ENCODE measurements at regions not wholly inside any gene's neighbourhood (a gene's known extent, or its start where the extent isn't known, plus 50 kb on each side); places are given as distances from the start of the nearest gene placed in this dataset.

DNA sequence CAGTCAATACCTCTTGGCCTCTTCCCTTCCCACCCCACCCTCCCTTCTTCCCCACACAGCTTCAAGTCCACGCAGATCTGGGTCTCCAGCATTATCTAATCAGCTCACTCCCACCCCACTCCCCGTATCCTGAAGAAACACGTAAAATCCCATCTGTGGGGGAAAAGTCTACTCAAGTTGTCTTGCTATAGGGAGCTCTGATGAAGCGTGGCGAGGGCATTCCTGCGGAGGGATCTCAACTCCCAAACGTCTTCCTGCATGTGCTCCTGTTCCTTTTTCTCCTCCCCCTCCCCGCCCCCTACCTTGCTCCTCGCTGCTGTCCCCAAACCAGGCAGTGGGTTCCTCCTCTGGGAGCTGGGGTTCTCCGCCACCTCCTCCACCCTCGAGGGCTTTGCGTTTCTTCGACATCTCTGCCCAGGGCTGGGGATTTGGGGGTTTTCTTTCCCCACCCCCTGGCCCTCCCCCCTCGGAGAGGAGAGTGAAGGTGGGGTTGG lies 181.8 kb downstream of the TBXT start:
- no peak for DNase-seq

DNA sequence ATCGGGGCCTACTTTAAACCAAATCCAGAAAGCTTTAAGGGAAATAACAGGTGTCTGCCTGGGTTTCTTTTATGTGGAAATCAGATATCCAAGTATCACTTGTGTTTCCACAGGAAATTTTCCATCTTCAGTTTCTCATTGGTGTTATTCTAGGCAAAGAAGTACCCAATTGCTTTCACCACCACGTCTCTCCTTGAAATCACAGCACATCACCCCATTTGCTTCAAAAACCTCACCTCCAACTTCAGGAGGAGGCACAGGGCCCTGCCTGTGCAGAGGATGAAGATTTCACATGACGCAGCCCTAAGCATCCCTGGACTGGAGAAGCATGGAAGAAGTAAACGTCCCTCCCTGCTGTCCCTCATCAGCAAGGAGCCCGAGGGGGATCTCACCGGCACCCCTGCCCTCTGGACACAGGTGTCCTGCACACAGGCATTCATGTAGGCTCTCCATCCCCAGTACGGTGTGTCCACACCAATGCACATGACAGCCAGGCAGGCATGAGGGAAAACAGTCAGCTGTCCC lies 182.3 kb downstream of the TBXT start:
- DNase-seq, result no peak

DNA sequence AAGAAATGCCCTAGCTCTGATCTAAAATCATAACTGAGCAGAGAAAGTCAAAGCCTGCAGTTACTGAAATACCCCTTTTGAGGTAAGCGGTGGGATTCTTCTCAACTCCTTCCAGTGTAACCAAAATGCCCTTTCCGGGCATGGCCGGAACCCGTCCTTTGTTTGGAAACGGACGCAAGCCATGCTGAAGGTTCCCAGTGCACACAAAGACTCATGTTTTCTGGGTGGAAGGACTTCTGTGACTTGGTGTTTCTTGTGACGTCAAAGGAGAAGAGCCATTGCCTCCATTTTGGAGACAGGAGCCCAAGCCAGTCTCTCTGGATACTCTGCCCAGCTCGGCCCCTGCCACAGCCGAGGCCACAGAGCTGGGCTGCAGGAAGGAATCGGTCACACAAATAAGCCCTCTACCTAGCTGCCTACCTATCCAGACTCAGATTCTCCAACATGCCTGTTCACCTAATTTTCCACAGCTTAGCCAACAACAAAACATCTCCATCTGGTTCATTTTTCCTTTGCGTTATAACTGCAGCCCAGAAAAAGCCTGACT lies 182.8 kb downstream of the TBXT start:
- DNase-seq, result no peak

- DNase-seq, result no peak
Measured at GRCh38 chr6:165983112-165984072, 184.3 kb downstream of the TBXT start.

DNA sequence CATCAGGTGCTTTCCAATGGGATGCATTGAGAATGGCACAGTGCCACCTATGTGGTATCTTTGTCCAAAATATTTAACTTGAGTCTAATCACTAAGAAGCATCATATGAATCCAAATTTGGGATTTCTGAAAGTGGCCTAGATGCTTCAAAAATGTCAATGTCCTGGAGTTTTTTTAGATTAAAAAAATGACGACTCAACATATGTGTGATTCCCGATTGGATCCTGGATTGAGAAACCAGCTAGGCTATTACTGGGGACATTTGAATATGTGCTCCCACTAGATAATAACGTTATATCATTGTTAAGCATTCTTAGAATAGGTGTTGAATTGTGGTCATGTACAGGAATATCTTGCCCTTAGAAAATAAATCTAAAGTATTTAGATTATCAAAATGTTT lies 189.2 kb downstream of the TBXT start:
- DNase-seq, result no peak

GRCh38 chr6:165976684-165977083 lies 191.0 kb downstream of the TBXT start:
- DNase-seq, result no peak

- DNase-seq, result no peak
Measured at GRCh38 chr6:165974817-165975216, 192.8 kb downstream of the TBXT start.

DNA sequence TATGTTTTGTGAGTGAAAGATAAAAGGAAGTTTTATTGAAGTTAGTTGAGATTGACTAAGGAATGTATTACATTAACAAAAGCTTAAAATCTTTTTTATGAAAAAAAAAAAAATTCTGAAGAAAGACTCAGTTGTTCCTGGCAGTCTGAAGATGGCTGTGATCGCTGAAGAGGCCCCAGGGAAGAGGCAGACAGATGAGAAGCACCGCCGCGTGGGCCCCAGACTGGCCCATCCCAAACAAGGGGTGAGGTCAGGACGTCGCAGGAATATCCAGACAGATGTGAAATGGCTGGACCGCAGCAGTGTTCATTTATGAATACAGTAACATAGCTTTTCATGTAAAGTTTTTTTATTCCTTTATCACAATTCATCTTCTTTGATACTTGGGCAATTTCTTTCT lies 194.2 kb downstream of the TBXT start:
- DNase-seq, result no peak

- no peak for DNase-seq
Measured at GRCh38 chr6:165972139-165972802, 195.4 kb downstream of the TBXT start.

DNA sequence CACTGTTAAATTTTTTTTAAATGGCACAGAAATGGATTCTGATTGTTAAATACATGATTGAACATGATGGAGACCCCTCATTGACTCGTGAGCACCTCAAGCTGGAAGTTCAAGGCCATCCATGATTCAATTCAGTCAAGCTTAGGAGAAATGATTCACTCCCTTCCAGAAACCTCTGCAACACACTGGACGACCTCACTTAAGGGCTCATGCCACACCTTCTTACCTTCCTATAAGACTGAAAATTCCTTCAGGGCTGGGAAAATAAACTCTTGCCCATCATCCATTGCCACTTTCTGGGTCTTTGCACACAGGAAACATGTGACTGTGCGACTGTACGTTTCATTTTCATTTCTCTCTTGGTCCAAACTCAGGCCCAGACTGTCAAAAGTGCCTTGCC lies 196.4 kb downstream of the TBXT start:
- no peak for DNase-seq

GRCh38 chr6:165970001-165970400 lies 197.7 kb downstream of the TBXT start:
- no peak for DNase-seq

GRCh38 chr6:165969184-165969583 lies 198.5 kb downstream of the TBXT start:
- DNase-seq, result no peak

- no peak for DNase-seq
Measured at GRCh38 chr6:165968408-165968807, 199.2 kb downstream of the TBXT start.

DNA sequence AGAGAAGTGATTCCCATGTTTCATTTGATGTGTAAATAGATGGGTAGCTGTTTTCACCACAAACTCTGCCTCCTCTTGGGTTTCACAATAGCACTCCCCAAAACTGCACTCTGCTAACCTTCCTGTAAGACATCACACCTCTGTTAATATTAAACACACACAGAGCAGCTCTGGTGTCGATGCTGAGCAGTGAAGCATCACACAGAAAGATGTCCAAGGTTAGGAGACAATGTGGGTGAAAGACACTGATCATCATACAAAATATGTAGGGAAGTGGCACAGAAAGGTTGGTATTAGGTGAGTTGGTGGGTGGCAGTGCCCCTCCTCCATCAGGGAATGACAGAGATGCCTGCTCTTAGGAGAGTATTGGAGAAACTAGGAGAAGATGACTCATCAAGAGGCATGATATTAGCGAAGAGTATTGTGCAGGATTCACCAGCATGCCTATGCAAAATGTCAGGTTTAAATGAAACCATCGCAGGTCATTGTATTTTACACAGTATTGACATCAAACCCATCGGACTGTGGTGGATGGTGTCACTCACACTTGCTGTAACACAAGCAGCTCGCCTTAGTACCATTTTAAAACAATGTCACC lies 199.7 kb downstream of the TBXT start:
- DNase-seq, result no peak

DNA sequence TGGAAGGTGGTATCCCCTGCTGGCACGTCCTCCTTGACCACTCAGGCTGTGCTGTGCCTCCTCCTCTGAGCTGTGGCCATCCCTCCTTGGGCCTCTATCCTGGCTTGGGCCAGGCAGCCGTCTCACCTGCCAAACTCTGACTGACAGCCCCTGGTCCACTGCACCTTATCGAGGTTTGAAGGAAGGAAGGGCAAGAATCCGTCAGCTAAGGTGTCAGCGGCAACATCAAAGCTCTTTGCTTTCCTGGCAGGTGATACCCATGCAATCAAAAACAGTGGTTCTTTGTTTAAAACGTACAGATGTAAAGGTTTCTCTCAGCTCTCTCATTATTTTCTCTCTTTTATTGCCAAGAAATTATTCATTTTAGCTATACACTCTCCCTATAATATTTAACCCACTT lies 203.9 kb downstream of the TBXT start:
- no peak for DNase-seq

- DNase-seq, result no peak
Measured at GRCh38 chr6:165962366-165962765, 205.3 kb downstream of the TBXT start.

GRCh38 chr6:165961233-165961632 lies 206.4 kb downstream of the TBXT start:
- no peak for DNase-seq

DNA sequence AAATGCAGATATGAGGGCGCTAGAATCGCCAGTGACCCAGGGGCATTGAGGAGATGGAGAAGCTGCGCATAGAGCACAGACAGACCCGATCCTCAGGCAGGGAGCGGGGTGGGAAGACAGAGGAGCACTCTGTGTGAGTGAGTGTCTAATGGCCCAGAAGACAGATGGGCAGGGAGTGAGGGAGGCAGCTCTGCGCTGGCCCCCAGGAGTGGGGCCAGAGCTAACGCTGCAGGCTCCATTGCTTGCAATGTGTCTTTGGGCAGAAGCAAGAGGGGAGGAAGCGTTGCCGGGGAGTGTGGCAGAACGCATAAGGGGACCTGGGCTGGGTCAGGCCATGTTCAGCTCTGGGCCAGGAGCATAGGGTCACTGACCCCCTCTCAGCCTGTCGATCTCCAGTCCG lies 207.0 kb downstream of the TBXT start:
- DNase-seq, result no peak

DNA sequence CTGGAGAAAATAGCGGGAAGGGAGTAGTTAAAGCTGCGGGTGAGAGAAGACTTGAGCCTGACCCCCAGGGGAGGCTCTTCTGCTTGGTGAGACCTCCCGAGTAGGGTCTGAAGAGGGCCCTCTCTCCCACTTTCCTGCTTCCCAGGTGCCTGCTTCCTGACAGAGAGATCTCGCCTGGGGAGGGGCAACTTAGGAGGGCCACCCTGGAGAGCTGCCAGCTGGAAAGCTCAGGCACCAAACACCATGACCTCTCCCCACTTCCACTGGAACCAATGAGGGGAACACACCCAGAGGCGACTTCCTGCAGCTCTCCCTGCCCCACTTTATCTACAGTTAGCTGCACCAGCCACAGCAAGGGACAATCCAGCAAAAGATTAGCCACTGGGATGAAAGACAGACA lies 208.0 kb downstream of the TBXT start:
- DNase-seq, result no peak

DNA sequence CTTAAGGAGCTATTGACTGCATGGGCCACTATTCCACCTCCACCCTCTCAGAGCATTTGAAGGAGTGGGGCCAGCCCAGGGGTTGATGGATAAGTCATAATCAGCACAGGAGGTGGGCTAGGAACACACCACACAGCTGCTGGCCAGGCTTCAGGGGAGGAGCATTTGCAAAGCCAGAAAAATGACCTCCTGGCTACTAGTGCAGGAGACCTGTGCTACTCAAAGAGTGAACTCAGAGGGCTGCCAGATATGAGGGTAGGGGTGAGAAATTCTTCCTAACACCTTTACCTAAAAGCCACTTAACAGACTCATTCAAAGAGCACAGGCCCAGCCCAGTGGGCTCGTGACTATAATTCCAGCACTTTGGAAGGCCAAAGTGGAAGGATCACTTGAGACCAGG lies 210.8 kb downstream of the TBXT start:
- DNase-seq, result no peak

DNA sequence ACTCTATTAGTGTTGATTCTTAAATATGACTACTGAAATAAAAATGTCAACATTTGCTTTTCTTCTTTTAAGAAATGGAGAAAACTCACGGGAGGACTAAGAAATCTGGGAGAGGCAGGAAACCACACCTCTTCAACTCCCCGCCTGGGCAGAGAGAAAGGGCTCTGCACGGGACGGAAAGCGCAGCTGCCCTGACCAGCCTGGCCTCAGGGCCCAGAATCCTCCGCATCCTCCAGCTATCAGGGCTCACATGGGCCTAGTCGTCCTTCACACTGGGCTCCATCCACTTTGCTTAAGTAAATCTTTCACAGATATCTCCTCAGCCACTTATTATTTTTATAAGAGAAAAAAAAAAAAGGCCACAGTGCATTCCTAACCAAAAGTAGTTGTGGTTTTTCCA lies 215.1 kb downstream of the TBXT start:
- no peak for DNase-seq

- no peak for DNase-seq
Measured at GRCh38 chr6:165950316-165950715, 217.3 kb downstream of the TBXT start.

GRCh38 chr6:165949324-165949723 lies 218.3 kb downstream of the TBXT start:
- no peak for DNase-seq
